Stimulated activated CD8-positive, alpha-beta memory T cell treated with anti-CD3 and anti-CD28 coated beads, Interleukin-12 subunit alpha, Interleukin-12 subunit beta, amount 100 ng/mL, for 4 hours (primary cell): ENCODE measurements at regions not wholly inside any gene's neighbourhood (a gene's known extent, or its start where the extent isn't known, plus 50 kb on each side); places are given as distances from the start of the nearest gene placed in this dataset.

Experiments
- DNase-seq: peaks from one replicate; pipeline ENCODE4 v3.0.0-alpha.2; 2020; ENCODE audit warnings: low read depth

DNA sequence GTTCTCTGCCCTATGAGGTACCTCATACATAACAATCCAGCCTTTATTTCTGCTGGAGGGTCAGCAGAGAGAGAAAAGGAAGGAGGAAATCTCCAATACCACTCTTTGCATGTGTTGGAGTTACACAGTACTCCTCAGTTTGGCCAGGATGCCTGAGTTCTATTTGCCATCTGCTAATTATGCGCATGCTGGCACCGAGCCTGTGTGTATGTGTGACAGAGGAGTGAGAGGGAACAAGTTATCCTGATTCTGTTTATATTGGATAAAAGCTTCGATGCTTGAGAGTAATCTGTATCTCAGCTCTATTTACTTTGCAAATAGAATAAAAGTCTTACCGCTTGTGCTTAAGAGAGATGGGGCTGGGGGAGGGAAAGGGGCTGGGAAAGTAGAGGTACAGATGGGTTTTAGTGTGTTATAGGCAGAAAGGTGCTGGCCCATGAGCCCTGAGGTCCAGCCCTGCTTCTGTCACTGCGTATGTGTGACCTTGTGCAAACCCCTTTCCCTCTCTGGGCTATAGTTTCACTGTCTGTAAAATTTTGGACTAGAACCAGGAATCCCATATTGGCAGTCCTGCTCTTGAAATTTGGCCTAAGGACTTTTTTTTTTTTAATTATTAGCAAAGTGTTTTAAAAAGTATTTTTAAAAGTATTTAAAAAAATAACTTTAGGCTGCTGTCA, 54.5 kb upstream of the PLXNA2 start:
- DNase-seq: no peak

DNA sequence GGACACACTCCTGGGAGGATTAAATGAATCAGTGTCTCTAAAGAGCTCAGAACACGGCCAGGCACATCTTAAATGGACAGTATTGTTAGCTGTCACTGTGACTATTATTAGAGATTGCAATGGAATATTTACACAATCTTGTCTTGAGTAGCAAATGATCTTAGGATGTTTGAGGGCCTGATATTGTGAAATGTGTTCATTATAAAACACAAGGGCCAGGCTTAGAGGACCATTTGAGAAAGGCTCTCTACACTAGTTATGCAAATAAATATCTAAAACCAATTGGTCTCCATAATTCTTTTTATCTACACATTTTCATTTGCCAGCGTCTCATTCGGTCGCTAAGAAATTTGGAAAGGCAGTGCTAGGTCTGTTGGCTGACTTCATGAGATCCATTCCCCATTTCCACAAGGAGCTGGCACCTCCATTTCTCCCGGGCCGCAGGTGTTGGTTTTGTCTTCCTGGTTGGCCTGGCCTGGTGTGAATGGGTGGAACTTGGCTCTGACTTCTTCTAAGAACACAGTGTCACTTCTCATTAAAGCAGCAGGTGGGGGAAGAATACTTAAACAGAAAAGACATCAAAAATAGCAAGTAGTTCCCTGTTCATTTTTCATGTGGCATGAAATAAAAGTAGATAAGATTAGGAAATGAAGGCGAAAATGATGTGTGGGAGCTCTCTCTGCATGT, 56.0 kb upstream of the PLXNA2 start:
- no peak for DNase-seq

GRCh38 chr1:208302699-208303238, 58.6 kb upstream of the PLXNA2 start:
- no peak for DNase-seq

DNA sequence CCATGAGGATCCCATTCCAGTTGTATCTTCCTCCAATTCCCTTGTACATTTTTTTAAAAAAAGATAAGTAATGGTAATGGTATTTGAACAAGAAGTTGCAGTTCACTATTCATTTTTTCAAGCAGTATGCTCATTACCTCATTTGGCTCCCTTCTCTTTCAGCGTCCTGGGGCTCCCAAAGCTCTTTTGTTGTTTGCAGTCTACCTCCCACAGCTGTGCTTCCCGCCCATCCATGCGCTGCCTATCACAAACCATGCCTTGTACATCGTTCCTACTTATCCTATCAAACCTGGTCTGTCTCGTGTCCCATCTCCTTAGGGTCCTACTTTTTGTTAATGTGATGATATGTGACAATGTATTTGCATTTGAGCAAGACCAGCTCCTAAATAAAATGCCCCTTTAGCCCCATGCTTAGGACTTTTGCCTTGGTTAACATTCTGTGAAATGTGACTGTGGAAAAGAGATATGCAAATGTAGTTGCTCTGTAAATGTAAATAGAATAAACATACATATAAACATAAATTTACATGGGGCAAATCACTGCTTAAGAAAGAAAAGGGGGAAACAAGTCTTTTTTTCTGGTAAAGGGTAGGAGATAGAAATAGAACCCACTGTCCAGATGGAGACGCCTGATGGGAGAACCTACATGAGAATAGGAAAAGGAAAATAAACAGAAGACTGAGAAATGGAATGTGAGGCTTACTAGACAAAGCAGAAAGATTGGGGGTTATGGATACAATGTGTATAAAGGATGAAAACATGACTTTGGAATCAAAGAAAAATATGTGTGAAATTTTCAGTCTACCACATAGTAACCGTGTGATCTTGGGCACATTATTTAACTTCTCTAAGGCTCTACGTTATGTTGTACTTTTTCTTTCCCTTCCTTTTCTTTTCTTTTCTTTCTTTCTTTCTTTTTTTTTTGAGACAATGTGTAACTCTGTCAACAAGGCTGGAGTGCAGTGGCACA, 59.8 kb upstream of the PLXNA2 start:
- no peak for DNase-seq

DNA sequence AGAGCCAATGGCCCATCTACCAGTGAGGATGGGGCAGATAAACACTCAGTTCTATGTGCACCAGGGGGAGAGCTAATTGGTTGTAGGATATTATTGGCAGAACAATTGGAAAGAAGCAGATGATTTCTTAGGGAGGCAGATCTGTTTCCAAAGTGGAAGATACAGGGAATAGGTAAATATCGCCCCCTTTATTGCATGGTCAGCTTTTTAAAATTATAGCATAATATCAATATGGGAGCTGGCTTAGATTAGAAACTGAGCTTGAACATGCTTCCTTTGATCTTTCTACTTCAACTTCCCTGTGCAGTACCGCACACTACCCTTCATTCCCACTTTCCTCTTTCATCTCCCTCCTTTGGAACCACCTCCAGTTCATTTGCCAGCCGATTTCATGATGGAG, 64.0 kb upstream of the PLXNA2 start:
- DNase-seq: no peak

DNA sequence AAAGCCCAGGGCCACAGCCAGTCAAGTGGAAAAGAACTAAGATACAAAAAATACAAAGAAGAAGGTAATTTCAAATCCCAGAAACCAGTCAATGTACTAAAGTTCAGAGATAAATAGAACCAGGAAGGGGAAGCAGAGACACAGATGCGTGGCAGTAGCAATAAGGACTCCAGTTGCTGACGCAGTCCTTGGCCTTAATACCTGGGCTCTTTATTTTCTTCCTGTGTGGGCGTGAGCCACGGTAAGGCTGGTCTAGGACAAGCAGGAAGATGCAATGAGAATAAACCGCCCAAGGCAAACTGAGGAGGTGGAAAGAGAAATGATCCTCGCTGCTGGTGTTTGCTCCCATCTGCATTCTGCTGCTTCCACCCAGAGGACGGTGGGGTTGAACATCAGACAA, 65.6 kb upstream of the PLXNA2 start:
- no peak for DNase-seq

- DNase-seq: no peak
Observed at GRCh38 chr1:208312706-208313105, 68.5 kb upstream of the PLXNA2 start.

- DNase-seq: no peak
Observed at GRCh38 chr1:208314431-208314830, 70.2 kb upstream of the PLXNA2 start.

DNA sequence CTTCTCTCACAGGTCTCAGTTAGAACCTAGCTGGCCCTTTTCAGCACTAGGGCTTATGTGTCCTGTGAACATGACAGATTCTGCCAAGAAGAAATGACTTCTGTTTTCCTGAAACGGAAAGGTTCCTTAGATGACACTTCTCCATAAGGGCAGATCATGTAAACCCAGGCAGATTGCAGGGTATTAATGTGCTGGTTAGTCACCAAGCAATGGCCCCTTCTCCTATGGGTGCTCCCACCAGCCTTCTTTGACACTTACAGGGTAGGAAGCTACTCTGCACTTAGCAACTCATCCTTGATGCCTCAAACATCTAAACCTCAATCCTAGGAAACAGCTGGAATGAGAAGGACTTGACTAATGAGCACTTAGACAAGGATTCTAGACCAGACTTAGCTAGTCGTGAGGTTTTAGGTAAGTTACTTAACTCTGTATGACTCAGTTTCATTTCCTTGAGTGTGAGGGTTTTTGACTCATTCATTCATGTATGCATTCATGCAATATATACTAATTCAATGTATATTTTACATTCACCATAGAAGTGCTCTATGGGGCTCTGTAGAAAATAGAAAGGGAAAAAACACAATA, 74.1 kb upstream of the PLXNA2 start:
- no peak for DNase-seq

- no peak for DNase-seq
Observed at GRCh38 chr1:208324005-208324404, 79.8 kb upstream of the PLXNA2 start.

- no peak for DNase-seq
Observed at GRCh38 chr1:208326033-208326432, 81.8 kb upstream of the PLXNA2 start.

DNA sequence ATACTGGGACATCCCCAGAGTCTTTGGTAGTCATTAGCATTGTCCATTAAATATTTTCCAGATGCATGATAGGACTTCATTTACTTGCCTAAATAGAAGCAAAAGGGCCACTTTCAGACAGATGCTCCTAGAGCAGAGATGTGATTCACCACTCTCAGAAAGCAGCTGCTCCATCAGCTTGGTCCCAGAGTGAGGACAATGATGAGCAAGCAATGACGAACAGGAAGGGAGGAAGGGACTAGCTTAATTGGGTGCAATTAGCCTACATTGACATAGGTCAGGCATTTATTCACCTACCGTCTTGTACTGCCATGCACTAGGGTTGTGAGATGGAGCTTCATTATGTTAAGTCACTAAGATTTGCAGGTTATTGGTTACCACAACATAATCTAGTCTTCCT, 85.1 kb upstream of the PLXNA2 start:
- DNase-seq: no peak

DNA sequence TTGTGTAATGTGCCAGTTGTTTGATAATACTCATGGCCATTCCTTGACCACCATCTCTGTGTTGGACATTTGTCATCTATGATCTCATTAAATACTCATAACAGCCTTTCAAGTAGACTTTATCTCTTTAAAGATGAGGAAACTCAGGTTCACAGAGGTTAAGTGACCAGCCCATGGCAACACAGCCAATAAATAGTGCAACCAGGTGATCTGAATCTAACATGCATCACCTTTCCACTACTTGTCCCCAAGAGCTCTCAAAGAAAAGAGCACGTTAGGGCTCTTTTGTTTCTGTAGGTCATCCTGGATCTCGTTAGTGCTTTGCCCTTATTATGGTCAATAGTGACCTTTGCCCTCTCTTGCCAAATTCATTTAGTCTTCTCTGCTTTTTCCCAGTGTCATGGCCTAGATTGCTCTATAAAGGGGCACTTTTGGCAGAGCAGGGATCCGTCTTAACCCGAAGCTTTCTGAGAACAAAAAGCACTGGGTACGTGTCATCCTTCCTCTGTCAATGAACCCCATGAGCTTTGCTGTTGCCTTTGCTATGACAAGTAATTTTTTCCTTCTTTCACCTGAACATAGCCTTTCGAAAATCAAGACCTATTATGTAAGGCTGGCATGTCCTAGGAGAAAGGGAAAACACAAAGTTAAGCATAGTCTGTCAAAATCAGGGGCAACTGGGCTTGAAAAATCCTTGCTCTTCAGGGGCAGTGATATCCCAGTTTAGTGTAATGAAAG, 88.0 kb upstream of the PLXNA2 start:
- no peak for DNase-seq

DNA sequence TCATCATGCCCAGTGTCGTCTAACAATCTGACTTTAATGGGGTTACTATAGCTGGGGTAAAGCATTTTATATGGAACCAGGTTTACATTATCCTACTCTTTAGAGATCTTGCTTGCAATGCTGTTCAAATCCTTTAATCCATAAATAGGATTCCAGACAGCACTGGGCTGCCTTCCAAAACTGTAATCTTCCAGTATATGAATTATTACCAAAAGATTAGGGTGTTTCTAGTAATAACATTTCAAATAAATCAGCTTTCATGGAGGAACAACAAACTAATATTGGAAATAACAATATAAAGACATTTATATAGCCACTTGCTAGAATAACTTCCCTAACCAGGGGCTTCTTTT, 88.6 kb upstream of the PLXNA2 start:
- no peak for DNase-seq

GRCh38 chr1:208333676-208334075, 89.5 kb upstream of the PLXNA2 start:
- no peak for DNase-seq

DNA sequence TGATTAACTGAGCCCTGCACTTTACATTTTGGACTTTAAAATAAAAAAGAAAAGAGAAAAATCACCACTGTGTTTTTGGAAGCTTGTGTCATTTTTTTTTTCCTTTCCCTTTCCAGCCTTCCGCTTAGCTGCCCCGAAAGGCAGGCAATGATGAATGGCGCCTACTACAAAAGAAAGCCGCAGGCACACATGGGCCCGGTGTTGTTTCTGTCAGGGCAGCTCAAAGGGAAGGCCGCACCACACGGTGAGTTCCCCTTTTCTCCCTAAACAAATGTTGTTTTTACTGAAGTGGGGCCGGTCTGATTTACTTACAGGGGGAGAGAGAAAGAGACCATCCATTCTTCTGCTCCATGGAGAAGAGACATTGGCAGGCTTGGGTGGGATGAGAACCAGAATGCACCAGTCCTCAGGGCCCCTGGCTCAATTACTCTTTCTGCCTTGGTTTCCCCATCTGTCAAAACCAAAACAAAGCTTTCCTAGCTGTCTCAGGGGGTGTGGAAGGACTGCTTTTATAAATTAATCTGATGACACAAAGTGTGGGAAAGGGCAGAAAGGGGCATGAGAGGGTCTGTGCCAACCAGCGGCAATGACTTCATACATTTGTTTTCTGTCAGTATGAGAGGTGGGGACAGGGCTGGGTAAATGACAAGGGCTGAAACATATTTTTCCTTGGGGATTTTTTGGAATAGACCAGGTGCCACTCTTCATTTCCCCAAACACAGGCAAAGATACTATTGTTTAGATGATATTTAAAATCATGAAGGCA, 91.4 kb upstream of the PLXNA2 start:
- no peak for DNase-seq

DNA sequence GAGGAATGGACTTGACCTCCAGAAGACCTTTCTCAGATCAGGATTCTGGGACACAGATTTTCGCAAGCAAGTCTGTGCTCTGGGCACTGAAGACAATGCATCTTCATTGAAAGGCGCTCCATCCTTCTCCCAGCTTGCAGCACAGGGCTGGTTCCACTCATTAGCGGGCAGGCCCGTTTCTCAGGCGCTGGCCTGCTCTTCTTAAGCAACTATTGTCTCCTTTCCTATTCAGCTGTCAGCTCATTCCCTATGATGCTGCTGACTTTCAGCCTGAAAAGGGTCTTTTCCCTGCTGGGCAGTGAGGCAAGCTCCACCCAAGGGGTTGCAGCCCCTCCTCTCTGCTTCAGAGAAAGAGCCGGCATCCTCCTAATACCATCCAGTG, 91.9 kb upstream of the PLXNA2 start:
- DNase-seq: no peak

GRCh38 chr1:208339911-208340310, 95.7 kb upstream of the PLXNA2 start:
- no peak for DNase-seq

DNA sequence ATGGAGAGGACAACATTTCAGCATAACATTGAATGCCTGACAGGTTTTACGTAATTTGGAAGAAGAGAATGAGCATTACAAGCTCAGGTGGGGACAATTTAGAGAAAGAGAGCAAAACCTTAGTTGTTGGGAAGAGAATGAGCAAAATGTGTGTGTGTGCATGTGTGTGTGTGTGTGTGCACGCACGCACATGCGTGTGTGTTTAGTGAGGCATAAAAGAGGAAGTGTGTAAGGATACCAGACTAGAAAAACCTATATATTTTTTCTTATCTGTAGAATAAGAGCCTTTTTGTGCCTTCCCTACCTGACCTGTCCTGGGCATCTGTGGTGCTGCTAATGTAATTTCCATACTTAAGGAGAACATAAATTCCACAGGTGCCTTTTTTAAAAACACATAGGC, 99.0 kb upstream of the PLXNA2 start:
- no peak for DNase-seq

- DNase-seq: no peak
Observed at GRCh38 chr1:208344202-208344857, 100.1 kb upstream of the PLXNA2 start.
